ENCODE measurements at regions not wholly inside any gene's neighbourhood (a gene's known extent, or its start where the extent isn't known, plus 50 kb on each side); places are given as distances from the start of the nearest gene placed in this dataset.

- no peak overlapping the region for H4K8ac ChIP-seq (ENCODE audit: low read depth, low read length)
- no peak overlapping the region for H3K23ac ChIP-seq (ENCODE audit: low read length)
- H3K4ac ChIP-seq (ENCODE audit: low read depth, low read length): no peak overlapping the region
- H3K27me3 ChIP-seq (ENCODE audit: insufficient read depth, low read length): no peaks in the 10 kb centered on the region
- no peaks in the 10 kb centered on the region for H3K79me2 ChIP-seq (ENCODE audit: control insufficient read depth, insufficient read depth, low read length, poor library complexity)
- no peak for DNase-seq
- H3K9me3 ChIP-seq (ENCODE audit: insufficient read depth, low read depth, low read length): no peaks in the 10 kb centered on the region
- no peak overlapping the region for H4K12ac ChIP-seq (ENCODE audit: low read depth, low read length)
- no peak overlapping the region for H2BK12ac ChIP-seq (ENCODE audit: low read length)
- H2AK5ac ChIP-seq (ENCODE audit: low read length): no peak overlapping the region
- H3K4me2 ChIP-seq (ENCODE audit: low read length): no peak overlapping the region
- H3K36me3 ChIP-seq (ENCODE audit: control insufficient read depth in 1 of 2, insufficient read depth in 2 of 2, low read length in 2 of 2): no peaks in the 10 kb centered on the region
- no peak overlapping the region for H3K27ac ChIP-seq (ENCODE audit: low read depth, low read length)
- H3K4me1 ChIP-seq (ENCODE audit: control insufficient read depth in 1 of 2, insufficient read depth in 2 of 2, low read length in 2 of 2): no peaks in the 10 kb centered on the region
- H3K4me3 ChIP-seq (ENCODE audit: low read depth, low read length): no peak overlapping the region
- H3K14ac ChIP-seq (ENCODE audit: low read length): no peak overlapping the region
- H4K91ac ChIP-seq (ENCODE audit: low read depth, low read length): no peak overlapping the region
- no peak overlapping the region for H2AFZ ChIP-seq (ENCODE audit: insufficient read depth, low read length, poor library complexity)
- H3K79me1 ChIP-seq (ENCODE audit: low read length): no peaks in the 10 kb centered on the region
- no peak overlapping the region for H3K18ac ChIP-seq (ENCODE audit: low read length)
- H2BK5ac ChIP-seq (ENCODE audit: low read depth, low read length, poor library complexity): no peak overlapping the region
- no peak overlapping the region for H2BK120ac ChIP-seq (ENCODE audit: insufficient read depth, low read length, poor library complexity)
- no peak overlapping the region for H3K9ac ChIP-seq (ENCODE audit: low read length)
- WGBS (ENCODE audit: extremely low coverage, insufficient coverage, insufficient read length): no CpG with 5 or more reads among the region's 9 CpGs
Observed at GRCh38 chr5:79856456-79857055, 134.5 kb downstream of the MTX3 start.

GRCh38 chr5:79853676-79854418, 137.2 kb downstream of the MTX3 start:
- Histone ChIP-seq H3K79me1 (ENCODE audit: low read length) (no peaks in the 10 kb centered on the region), H4K12ac (ENCODE audit: low read depth, low read length) (no peak overlapping the region), H2BK5ac (ENCODE audit: low read depth, low read length, poor library complexity) (no peak overlapping the region), H3K4ac (ENCODE audit: low read depth, low read length) (no peak overlapping the region), H3K27me3 (ENCODE audit: insufficient read depth, low read length) (no peaks in the 10 kb centered on the region), H3K18ac (ENCODE audit: low read length) (no peak overlapping the region), H3K9ac (ENCODE audit: low read length) (no peak overlapping the region), H3K4me2 (ENCODE audit: low read length) (no peak overlapping the region), H3K14ac (ENCODE audit: low read length) (no peak overlapping the region), H3K4me3 (ENCODE audit: low read depth, low read length) (no peak overlapping the region), H2BK120ac (ENCODE audit: insufficient read depth, low read length, poor library complexity) (no peak overlapping the region), H2AK5ac (ENCODE audit: low read length) (no peak overlapping the region), H3K9me3 (ENCODE audit: insufficient read depth, low read depth, low read length) (no peaks in the 10 kb centered on the region), H2BK12ac (ENCODE audit: low read length) (no peak overlapping the region), H4K8ac (ENCODE audit: low read depth, low read length) (no peak overlapping the region), H4K91ac (ENCODE audit: low read depth, low read length) (no peak overlapping the region), H3K79me2 (ENCODE audit: control insufficient read depth, insufficient read depth, low read length, poor library complexity) (no peaks in the 10 kb centered on the region), H3K27ac (ENCODE audit: low read depth, low read length) (no peak overlapping the region), H3K4me1 (ENCODE audit: control insufficient read depth in 1 of 2, insufficient read depth in 2 of 2, low read length in 2 of 2) (no peaks in the 10 kb centered on the region), H3K36me3 (ENCODE audit: control insufficient read depth in 1 of 2, insufficient read depth in 2 of 2, low read length in 2 of 2) (no peaks in the 10 kb centered on the region), H3K23ac (ENCODE audit: low read length) (no peak overlapping the region), H2AFZ (ENCODE audit: insufficient read depth, low read length, poor library complexity) (no peak overlapping the region)
- DNase-seq: peak; percentile 41 to 55
- WGBS (ENCODE audit: extremely low coverage, insufficient coverage, insufficient read length): no CpG with 5 or more reads among the region's 8 CpGs

GRCh38 chr5:79853028-79853427, 138.0 kb downstream of the MTX3 start:
- WGBS (ENCODE audit: extremely low coverage, insufficient coverage, insufficient read length): no CpG with 5 or more reads among the region's 3 CpGs
- no peak overlapping the region for H3K27ac ChIP-seq (ENCODE audit: low read depth, low read length)
- DNase-seq: no peak

GRCh38 chr5:79851391-79851863, 139.6 kb downstream of the MTX3 start:
- H3K79me2 ChIP-seq (ENCODE audit: control insufficient read depth, insufficient read depth, low read length, poor library complexity): no peaks in the 10 kb centered on the region
- no peak overlapping the region for H2BK120ac ChIP-seq (ENCODE audit: insufficient read depth, low read length, poor library complexity)
- no peak overlapping the region for H3K27ac ChIP-seq (ENCODE audit: low read depth, low read length)
- no peak overlapping the region for H4K91ac ChIP-seq (ENCODE audit: low read depth, low read length)
- H4K8ac ChIP-seq (ENCODE audit: low read depth, low read length): no peak overlapping the region
- H3K14ac ChIP-seq (ENCODE audit: low read length): no peak overlapping the region
- no CpG with 5 or more reads among the region's 7 CpGs for WGBS (ENCODE audit: extremely low coverage, insufficient coverage, insufficient read length)
- no peak overlapping the region for H3K9ac ChIP-seq (ENCODE audit: low read length)
- no peaks in the 10 kb centered on the region for H3K4me1 ChIP-seq (ENCODE audit: control insufficient read depth in 1 of 2, insufficient read depth in 2 of 2, low read length in 2 of 2)
- no peak overlapping the region for H4K12ac ChIP-seq (ENCODE audit: low read depth, low read length)
- no peak overlapping the region for H3K18ac ChIP-seq (ENCODE audit: low read length)
- no peak overlapping the region for H3K4me2 ChIP-seq (ENCODE audit: low read length)
- no peaks in the 10 kb centered on the region for H3K27me3 ChIP-seq (ENCODE audit: insufficient read depth, low read length)
- no peak overlapping the region for H2AFZ ChIP-seq (ENCODE audit: insufficient read depth, low read length, poor library complexity)
- DNase-seq: no peak
- H3K4ac ChIP-seq (ENCODE audit: low read depth, low read length): no peak overlapping the region
- no peak overlapping the region for H3K4me3 ChIP-seq (ENCODE audit: low read depth, low read length)
- H3K9me3 ChIP-seq (ENCODE audit: insufficient read depth, low read depth, low read length): no peaks in the 10 kb centered on the region
- H3K36me3 ChIP-seq (ENCODE audit: control insufficient read depth in 1 of 2, insufficient read depth in 2 of 2, low read length in 2 of 2): no peaks in the 10 kb centered on the region
- H3K23ac ChIP-seq (ENCODE audit: low read length): no peak overlapping the region
- no peak overlapping the region for H2BK12ac ChIP-seq (ENCODE audit: low read length)
- no peak overlapping the region for H2AK5ac ChIP-seq (ENCODE audit: low read length)
- H2BK5ac ChIP-seq (ENCODE audit: low read depth, low read length, poor library complexity): no peak overlapping the region
- no peaks in the 10 kb centered on the region for H3K79me1 ChIP-seq (ENCODE audit: low read length)

More at GRCh38 chr5:79853028-79853427, 138.0 kb downstream of the MTX3 start:
- no peak overlapping the region for H3K9ac ChIP-seq (ENCODE audit: low read length)
- H3K23ac ChIP-seq (ENCODE audit: low read length): no peak overlapping the region
- no peak overlapping the region for H2BK12ac ChIP-seq (ENCODE audit: low read length)
- no peak overlapping the region for H2AFZ ChIP-seq (ENCODE audit: insufficient read depth, low read length, poor library complexity)
- H3K18ac ChIP-seq (ENCODE audit: low read length): no peak overlapping the region
- no peak overlapping the region for H3K4me2 ChIP-seq (ENCODE audit: low read length)
- no peak overlapping the region for H4K12ac ChIP-seq (ENCODE audit: low read depth, low read length)
- H3K4me1 ChIP-seq (ENCODE audit: control insufficient read depth in 1 of 2, insufficient read depth in 2 of 2, low read length in 2 of 2): no peaks in the 10 kb centered on the region
- no peaks in the 10 kb centered on the region for H3K27me3 ChIP-seq (ENCODE audit: insufficient read depth, low read length)
- no peak overlapping the region for H2AK5ac ChIP-seq (ENCODE audit: low read length)
- no peaks in the 10 kb centered on the region for H3K36me3 ChIP-seq (ENCODE audit: control insufficient read depth in 1 of 2, insufficient read depth in 2 of 2, low read length in 2 of 2)
- H2BK120ac ChIP-seq (ENCODE audit: insufficient read depth, low read length, poor library complexity): no peak overlapping the region
- no peak overlapping the region for H2BK5ac ChIP-seq (ENCODE audit: low read depth, low read length, poor library complexity)
- no peak overlapping the region for H3K4ac ChIP-seq (ENCODE audit: low read depth, low read length)
- no peaks in the 10 kb centered on the region for H3K9me3 ChIP-seq (ENCODE audit: insufficient read depth, low read depth, low read length)
- no peak overlapping the region for H3K14ac ChIP-seq (ENCODE audit: low read length)
- no peak overlapping the region for H3K4me3 ChIP-seq (ENCODE audit: low read depth, low read length)
- H4K8ac ChIP-seq (ENCODE audit: low read depth, low read length): no peak overlapping the region
- H4K91ac ChIP-seq (ENCODE audit: low read depth, low read length): no peak overlapping the region
- no peaks in the 10 kb centered on the region for H3K79me1 ChIP-seq (ENCODE audit: low read length)
- H3K79me2 ChIP-seq (ENCODE audit: control insufficient read depth, insufficient read depth, low read length, poor library complexity): no peaks in the 10 kb centered on the region
